PFSK-1 (cell line): ENCODE measurements at regions not wholly inside any gene's neighbourhood (a gene's known extent, or its start where the extent isn't known, plus 50 kb on each side); places are given as distances from the start of the nearest gene placed in this dataset.

Experiments used
- FOXP2 ChIP-seq: optimal IDR thresholded peaks from 2 replicates; pipeline ENCODE3; 2011; ENCODE audit warnings: borderline replicate concordance, control low read depth, inconsistent platforms; ENCODE audit not compliant: insufficient read depth; ENCODE audit errors: extremely low read length, extremely low read depth
- POLR2AphosphoS5 ChIP-seq: IDR thresholded peaks from 2 replicates; pipeline ENCODE4 v1.6.1; 2012; ENCODE audit warnings: low read depth, mild to moderate bottlenecking, control low read depth, low read length, moderate library complexity
- SIN3A ChIP-seq: IDR thresholded peaks from 2 replicates; pipeline ENCODE4 v1.6.1; 2012; ENCODE audit warnings: mild to moderate bottlenecking, low read length, moderate library complexity, borderline replicate concordance; ENCODE audit not compliant: insufficient read depth
- TAF1 ChIP-seq: IDR thresholded peaks from 2 replicates; pipeline ENCODE4 v1.6.1; 2012; ENCODE audit warnings: low read length, control low read depth, borderline replicate concordance; ENCODE audit not compliant: insufficient read depth
- TF ChIP-seq, protein P1 (sequence below), 2 experiments: IDR thresholded peaks; 2 replicates each; pipeline versions ENCODE4 v1.6.1 to v1.8.0; 2011 to 2012; ENCODE audit warnings: low read depth in 2 of 2, low read length in 2 of 2, control low read depth in 1 of 2, inconsistent platforms in 1 of 2, mild to moderate bottlenecking in 1 of 2, moderate library complexity in 1 of 2; ENCODE audit not compliant: insufficient read depth in 1 of 2

GRCh38 chr3:127118366-127118765 is 74.6 kb upstream of the PRR23E start:
- TF ChIP-seq TAF1 (no peak), FOXP2 (no peak), POLR2AphosphoS5 (no peak), SIN3A (no peak)
- TF ChIP-seq, protein P1, sequence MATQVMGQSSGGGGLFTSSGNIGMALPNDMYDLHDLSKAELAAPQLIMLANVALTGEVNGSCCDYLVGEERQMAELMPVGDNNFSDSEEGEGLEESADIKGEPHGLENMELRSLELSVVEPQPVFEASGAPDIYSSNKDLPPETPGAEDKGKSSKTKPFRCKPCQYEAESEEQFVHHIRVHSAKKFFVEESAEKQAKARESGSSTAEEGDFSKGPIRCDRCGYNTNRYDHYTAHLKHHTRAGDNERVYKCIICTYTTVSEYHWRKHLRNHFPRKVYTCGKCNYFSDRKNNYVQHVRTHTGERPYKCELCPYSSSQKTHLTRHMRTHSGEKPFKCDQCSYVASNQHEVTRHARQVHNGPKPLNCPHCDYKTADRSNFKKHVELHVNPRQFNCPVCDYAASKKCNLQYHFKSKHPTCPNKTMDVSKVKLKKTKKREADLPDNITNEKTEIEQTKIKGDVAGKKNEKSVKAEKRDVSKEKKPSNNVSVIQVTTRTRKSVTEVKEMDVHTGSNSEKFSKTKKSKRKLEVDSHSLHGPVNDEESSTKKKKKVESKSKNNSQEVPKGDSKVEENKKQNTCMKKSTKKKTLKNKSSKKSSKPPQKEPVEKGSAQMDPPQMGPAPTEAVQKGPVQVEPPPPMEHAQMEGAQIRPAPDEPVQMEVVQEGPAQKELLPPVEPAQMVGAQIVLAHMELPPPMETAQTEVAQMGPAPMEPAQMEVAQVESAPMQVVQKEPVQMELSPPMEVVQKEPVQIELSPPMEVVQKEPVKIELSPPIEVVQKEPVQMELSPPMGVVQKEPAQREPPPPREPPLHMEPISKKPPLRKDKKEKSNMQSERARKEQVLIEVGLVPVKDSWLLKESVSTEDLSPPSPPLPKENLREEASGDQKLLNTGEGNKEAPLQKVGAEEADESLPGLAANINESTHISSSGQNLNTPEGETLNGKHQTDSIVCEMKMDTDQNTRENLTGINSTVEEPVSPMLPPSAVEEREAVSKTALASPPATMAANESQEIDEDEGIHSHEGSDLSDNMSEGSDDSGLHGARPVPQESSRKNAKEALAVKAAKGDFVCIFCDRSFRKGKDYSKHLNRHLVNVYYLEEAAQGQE (IDR thresholded peaks at IDR 0.05; ENCODE audit: insufficient read depth in 1 of 2, low read depth in 2 of 2, low read length in 2 of 2) = no peak

GRCh38 chr3:127119693-127120464 is 73.1 kb upstream of the PRR23E start:
- TF ChIP-seq SIN3A (no peak), TAF1 (no peak), POLR2AphosphoS5 (no peak)

GRCh38 chr3:127120851-127121647 is 71.9 kb upstream of the PRR23E start:
- TF ChIP-seq FOXP2 (no peak), SIN3A (no peak), TAF1 (no peak), POLR2AphosphoS5 (no peak)
- TF ChIP-seq, protein P1 (IDR thresholded peaks at IDR 0.05; ENCODE audit: insufficient read depth in 1 of 2, low read depth in 2 of 2, low read length in 2 of 2) = no peak

GRCh38 chr3:127121885-127122284 is 71.0 kb upstream of the PRR23E start:
- TF ChIP-seq FOXP2 = no peak
- TF ChIP-seq, protein P1 (IDR thresholded peaks at IDR 0.05; ENCODE audit: insufficient read depth in 1 of 2, low read depth in 2 of 2, low read length in 2 of 2) = no peak

DNA sequence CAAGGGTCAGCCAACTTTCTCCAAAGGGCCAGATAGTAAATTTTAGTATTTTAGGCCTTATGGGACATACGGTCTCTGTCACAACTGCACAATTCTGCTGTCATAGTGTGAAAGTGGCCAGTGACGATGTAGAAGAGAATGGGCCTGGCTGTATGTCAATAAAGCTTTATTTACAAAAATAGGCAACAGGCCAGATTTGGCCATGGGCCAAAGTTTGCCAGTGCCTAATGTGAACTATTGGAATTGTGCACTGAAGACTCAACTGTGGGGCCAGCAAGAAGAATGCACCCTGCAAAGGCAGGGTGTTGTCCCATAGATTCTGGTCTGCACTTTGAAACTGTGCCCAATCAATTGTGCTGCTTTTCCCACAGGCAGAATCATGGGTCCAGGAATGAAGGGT is 69.4 kb upstream of the PRR23E start:
- TF ChIP-seq, protein P1 (IDR thresholded peaks at IDR 0.05; ENCODE audit: insufficient read depth in 1 of 2, low read depth in 2 of 2, low read length in 2 of 2) = no peak
- TF ChIP-seq SIN3A = no peak
- TF ChIP-seq POLR2AphosphoS5 = no peak
- TF ChIP-seq FOXP2 = no peak
- no peak for TF ChIP-seq TAF1
